SK-N-MC (cell line): ENCODE measurements at regions not wholly inside any gene's neighbourhood (a gene's known extent, or its start where the extent isn't known, plus 50 kb on each side); places are given as distances from the start of the nearest gene placed in this dataset.

Experiments
- EZH2 ChIP-seq: fragments of 200-600 bp; sonication (generic); IDR thresholded peaks from one replicate; pipeline ENCODE4 v1.6.1; 2017; ENCODE audit warnings: antibody characterized with exemption
- FOXP2 ChIP-seq: optimal IDR thresholded peaks from 2 replicates; pipeline ENCODE3; 2011; ENCODE audit warnings: mild to moderate bottlenecking, moderate library complexity; ENCODE audit not compliant: insufficient read depth; ENCODE audit errors: extremely low read length, control extremely low read depth
- POLR2AphosphoS5 ChIP-seq: IDR thresholded peaks from 2 replicates; pipeline ENCODE4 v1.6.1; 2012; ENCODE audit warnings: mild to moderate bottlenecking, low read depth, low read length, borderline replicate concordance

- no peak for TF ChIP-seq POLR2AphosphoS5
- no peak for TF ChIP-seq EZH2
- no peak for TF ChIP-seq FOXP2
Measured at GRCh38 chr5:76030343-76030742, 52.8 kb upstream of the SV2C start.
